Stimulated activated naive CD8-positive, alpha-beta T cell treated with anti-CD3 and anti-CD28 coated beads, Interleukin-15, Interleukin-2, amounts not matched to agents 100 U/mL and 50 U/mL, for 24 hours (primary cell): ENCODE measurements at regions not wholly inside any gene's neighbourhood (a gene's known extent, or its start where the extent isn't known, plus 50 kb on each side); places are given as distances from the start of the nearest gene placed in this dataset.

Source experiments
- ATAC-seq: fragments of 150-1000 bp; cut with Tn5 transposase; one replicate; pipeline ENCODE4 v1.10.0; 2021
- DNase-seq: peaks from one replicate; pipeline ENCODE4 v3.0.0; 2021

DNA sequence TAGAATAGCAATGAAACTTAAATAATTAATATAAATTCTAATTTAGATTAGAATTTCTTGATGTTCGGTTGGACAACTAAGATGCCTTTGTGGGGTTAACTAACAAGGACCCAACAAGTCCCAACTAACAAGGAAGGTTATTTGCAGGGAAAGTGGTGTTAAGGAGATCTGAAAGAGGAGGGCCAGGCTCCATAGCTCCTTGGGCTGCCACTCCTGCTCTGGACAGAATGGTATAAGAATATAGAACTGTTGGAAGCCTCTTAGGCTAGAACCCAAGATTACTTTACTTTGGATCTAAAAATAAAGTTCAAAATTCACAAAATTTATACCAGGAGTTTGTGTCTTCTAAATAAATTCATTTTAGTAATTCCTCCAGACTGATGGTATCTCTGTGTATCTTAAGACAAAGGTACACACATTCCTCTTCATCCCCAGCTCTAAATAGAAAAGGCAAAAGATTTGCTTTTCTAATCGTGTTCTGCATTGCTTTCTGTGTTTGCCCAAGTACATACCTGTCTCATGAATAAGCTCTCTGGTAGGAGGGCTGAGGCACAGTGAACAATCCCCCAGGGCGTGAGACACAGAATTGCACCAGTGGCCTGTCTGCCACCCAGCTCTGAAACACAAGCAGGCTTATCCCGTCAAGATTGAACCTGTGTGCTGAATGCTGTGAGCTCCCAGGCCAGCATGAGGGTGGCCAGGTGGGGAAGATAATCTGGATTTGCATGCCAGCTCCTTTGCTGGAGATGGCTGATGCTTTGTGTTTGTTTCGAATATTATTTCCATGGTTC, 176.0 kb downstream of the ACKR3 start:
- no peak for ATAC-seq
- DNase-seq: no peak

DNA sequence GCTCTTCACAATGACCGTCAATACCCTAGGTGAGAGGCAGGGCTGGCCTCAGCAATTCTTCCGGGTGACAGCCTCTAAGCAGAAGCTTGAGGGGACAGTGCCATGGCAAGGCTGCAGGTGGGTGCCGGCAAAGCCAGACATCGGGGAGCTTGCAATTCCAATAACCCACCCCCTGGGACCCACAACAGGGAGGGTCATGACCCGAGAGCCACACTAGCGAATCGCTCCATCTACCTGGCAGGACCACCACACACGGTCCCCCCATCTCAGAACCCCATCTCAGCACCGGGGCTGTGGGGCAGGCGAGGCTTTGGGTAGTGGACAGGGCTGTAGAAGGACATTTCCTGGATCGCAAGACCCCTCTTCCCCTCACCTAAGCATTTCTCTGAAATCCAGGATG, 177.2 kb downstream of the ACKR3 start:
- ATAC-seq (no peak), DNase-seq (no peak)

DNA sequence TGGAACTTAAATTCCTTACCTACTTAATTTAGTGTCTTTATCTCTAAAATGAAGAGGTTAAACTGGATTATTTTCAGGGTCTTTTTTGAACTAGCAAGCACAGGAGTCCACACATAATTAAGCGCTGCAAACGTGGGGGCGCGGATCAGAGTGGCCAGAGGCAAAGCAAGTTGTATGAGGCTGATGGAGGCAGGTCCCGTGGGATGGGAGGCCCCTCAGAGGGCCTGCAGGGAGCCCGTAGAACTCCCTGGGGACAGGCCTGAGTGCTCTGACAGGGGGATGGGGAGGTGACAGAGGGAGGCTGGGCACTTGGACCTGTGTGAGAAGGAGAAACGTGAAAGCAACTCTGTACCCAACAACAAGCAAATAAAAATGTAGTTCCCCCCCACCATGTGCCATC, 177.8 kb downstream of the ACKR3 start:
- no peak for ATAC-seq
- no peak for DNase-seq

DNA sequence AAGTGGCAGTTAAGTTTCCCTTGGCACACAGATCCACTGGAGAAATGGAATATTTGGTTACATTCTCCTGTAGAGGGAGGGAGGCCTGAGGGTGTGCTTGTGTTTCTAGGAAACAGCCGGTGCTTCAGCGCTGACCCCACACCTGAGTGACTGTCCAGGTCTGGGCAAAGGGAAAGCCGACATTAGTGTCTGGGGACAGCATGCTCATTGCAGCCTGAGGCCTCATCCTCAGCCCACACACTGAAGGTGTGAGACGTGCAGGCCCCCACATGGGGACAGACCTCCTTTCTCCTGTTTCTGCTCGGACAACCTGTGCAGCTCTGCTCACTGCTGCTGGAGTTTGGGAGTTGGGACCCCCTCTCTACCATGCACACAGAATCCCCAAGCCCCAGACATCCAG, 178.3 kb downstream of the ACKR3 start:
- DNase-seq: no peak
- ATAC-seq: no peak

DNA sequence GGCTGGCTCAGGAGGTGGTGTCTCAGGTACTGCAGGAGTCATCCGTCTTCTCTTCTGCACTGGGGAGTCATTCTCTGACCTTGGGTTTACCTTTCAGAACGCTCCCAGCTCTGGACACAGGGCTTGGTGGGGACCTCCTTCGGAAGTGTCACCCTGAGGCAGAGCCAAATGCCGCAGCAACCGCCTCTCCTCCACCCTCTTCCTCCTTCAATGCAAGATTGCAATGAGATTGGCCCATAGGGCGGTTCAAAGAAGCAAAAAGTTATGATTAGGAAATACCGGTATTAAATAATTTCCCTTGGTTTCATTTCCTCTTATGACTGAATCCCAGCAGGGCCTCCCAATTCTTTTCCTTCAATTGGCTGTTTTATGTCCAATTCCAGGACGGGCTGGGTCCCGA, 178.8 kb downstream of the ACKR3 start:
- ATAC-seq (no peak), DNase-seq (no peak)

DNA sequence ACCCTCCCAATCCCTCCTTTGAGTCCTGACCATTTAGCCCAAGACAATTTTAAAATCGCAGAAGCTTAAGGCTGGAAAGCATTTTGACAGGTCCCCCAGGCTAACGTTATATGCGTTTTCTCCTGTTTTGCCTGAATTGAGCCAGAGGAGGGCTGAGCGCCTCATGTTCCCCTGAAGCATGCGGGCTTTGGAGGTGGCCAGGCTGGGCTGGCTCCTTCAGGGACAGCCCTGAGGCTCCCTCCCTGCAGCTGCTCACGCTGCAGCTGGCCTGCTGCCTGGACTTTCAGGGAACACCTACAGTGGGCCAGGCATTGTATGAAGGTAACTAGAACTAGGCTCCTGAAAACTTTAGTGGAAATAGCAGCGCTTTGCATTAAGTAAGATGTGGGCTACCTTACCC, 179.2 kb downstream of the ACKR3 start:
- DNase-seq: no peak

DNA sequence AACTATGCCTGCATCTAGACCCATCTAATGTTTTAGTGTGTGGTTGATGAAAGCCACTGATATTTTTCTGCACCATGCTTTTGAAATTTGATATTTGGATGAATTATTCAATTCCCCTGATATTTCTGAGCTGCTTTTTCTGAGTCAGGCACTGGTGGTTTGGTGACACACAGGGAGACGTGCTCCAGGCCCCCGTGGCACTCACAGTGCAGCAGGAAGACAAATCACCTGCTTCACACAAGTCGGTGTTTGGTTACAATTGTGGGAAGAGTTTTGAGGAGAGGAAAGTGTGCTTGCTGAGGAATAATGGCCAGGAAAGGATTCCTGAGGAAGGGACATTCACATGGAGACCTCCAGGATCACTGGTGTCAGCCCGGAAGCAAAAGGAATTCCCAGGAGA, 179.7 kb downstream of the ACKR3 start:
- DNase-seq (no peak), ATAC-seq (no peak)

More for the DNA sequence above, 179.2 kb downstream of the ACKR3 start:
- ATAC-seq: no peak

DNA sequence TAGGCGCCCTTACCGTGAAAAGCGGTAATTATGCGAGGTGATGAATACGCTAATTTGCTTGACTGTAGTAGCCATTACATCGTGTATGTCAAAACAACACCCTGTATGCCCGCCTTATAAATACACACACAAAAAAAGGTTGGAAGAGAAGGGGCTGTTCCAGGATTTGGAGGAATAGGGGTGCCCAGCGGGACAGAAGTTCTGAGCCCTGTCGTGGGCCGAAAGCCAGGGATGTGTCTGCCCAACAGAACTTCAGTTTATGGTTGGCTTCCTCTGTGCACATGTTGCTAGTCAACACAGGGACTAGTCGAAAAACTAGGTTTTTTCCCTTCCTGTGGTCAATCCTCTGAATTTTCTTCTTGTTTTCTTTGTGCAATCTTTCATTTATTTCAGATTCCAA, 182.5 kb downstream of the ACKR3 start:
- DNase-seq (no peak), ATAC-seq (no peak)

DNA sequence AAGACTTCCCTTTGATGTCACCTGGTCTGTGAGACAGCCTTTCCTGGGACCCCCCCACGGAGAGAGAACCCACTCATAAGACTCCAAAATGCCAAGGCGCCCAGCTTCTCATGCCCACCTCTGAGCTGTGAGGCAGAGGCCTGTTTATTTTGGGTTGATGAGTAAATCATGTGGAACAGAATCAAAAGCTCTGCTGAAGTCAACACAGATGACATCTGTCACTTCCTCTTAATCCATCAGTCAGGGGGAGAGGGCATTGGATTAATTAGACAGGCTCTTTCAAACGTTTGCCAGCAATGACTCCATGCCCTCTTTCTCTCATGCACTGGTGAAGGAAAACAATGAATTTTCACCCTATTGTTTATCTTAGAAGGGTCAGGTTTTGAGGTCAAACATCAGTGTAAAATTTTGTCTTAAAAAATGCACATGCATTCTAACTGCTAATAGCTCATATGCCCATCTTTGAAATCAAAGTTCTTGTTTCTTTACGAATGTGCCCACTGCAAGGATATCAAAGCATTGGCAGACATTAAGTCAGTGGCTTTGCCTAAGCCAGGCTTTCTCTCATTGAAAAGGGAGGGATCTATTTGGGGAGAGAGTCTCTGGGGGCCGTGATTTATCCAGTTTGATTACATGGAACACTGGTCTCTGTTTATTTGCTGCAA, 184.1 kb downstream of the ACKR3 start:
- no peak for DNase-seq
- no peak for ATAC-seq

DNA sequence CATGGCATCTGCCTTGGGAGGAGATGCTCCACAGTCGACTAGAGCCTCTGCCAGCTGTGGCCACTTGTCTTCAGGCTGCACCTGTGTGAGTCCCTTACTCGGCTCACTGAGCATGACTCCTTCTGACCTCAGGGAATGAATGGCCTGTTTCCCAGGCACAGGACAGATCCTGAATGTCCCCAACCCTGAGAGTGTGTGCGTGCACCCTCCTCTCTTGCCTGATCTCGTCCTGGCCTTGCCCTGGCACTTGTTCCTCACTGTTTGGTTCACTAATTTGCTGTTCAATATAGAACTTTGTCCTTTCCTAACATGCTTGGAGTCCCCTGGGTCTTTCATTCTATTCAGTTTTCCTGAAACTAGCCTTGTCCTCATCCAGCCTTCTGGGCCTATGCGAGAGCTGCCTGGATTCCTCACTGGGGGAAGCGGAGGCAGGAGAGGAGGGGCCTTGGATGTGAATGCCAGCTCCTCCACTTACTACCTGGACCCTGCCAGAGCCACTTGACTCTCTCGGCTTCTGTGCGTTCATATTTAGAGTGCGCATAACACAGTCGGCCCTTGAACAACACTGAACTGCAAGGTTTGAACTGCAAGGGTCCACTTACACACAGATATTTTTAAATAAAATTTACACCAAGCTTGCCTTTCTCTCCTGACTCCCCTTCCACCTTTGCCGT, 184.8 kb downstream of the ACKR3 start:
- no peak for ATAC-seq

DNA sequence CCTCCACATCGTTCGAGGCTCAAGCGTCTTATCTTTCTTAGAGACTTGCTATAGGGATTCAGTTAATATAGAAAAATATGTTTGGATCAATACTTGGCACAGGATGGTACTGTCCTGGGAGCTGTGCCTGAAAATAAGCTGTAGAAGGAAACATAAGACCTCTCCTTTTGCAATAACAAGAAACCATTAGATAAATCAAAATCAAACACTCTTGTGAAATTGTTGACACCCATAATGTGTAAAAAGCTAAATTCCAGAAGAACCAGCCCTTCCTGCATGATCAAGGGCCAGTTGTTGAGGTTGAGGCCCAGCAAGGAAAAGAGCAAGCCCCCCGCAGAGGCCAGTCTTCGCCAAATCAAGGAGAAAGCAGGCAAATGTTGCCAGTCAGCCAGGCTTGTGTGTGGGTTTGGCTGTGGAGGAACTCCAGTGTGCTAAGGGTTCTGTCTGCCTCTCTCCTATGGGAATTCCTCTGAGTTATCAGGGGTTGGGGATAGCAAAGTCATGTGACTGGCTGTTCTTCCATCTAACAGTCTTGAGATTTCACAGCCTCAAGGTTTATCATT, 185.7 kb downstream of the ACKR3 start:
- ATAC-seq (no peak), DNase-seq (no peak)

More for the DNA sequence above, 184.8 kb downstream of the ACKR3 start:
- DNase-seq: no peak

DNA sequence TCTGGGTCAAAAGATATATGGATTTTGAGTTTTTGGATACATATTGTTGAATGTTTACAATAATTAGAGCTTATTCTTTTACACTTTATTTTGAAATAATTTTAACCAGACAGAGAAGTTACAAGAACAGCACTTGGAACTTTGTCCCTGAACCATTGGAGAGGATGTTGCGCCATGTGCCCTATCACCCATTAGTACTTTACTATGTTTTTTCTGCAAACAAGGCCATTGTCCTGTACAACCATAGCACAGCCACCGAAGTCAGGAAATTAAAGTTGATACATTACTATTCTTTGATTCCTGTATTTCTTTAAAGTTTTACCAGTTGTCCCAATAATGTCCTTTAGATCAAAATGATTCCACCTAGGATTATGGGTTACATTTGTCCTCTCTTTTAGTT, 188.8 kb downstream of the ACKR3 start:
- DNase-seq (no peak), ATAC-seq (no peak)

DNA sequence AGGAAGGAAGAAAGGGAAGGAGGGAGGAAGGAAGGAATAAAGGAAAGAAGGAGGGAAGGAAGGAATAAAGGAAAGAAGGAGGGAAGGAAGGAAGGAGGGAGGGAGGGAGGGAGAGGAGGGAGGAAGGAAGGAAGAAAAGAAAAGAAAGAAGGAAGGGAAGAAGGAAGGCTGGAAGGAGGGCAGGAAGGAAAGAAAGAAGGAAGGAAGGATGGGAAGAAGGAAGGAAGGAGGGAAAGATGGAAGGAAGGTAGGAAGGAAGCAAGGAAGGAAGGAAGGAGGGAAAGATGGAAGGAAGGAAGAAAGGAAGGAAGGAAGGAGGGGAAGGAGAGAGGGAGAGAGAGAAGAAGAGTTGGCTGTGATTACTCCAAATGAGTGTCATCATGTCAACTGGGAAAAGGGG, 190.6 kb downstream of the ACKR3 start:
- ATAC-seq: no peak
- DNase-seq: no peak

DNA sequence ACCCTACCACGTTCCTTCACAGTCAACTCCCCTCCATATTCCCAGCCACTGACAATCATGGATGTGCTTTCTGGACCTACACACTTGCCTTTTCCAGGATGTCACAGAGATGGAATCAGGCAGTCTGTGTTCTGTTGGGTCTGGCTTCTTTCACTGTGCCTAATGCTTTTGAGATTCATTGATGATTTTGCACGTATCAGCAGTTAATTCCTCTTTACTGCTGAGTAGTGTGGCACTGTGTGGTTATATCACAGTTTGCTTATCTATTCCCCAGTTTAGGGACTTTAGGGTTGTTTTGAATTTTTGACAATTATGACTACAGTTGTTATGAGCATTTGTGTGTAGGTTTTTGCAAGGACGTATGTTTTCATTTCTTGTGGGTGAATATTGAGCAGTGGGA, 191.7 kb downstream of the ACKR3 start:
- DNase-seq (no peak), ATAC-seq (no peak)

DNA sequence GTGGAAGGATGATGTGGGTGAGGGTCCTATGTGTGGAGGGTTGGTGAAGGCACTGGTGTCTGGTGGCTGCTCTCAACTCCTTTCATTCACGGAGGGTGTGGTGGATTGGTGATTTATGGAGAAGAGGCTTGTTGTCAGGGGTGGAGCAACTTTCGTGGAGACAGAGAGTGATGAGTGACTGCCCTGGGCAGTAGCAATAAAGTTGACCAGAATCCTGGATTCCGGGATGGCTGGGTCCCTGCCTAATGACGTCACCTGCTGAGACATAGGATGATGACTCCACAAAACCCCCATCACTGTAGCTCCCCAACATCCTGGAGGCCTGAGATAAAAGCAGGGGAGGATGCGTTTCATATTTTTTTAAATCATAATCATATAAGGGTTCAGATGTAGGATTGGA, 193.0 kb downstream of the ACKR3 start:
- ATAC-seq: no peak

DNA sequence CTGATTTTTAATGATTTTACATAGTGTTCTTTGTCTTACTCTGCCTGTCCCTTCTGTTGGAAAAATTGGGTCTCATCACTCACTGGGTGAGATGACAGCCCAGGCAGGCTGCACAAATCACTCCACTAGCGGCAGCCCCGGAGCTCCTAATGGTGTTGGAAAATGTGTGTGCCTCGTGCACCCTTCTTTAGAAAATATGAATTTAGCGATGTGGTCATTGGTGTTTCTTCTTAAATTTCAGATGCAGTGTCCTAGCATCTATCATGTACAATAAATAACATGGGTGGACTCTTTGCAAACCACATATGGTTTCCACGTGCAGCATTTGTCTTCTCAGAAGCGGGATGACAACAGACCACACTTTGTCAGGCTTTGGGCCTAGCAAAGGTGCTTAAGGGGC, 194.2 kb downstream of the ACKR3 start:
- no peak for ATAC-seq
- no peak for DNase-seq

More for the DNA sequence above, 193.0 kb downstream of the ACKR3 start:
- no peak for DNase-seq

DNA sequence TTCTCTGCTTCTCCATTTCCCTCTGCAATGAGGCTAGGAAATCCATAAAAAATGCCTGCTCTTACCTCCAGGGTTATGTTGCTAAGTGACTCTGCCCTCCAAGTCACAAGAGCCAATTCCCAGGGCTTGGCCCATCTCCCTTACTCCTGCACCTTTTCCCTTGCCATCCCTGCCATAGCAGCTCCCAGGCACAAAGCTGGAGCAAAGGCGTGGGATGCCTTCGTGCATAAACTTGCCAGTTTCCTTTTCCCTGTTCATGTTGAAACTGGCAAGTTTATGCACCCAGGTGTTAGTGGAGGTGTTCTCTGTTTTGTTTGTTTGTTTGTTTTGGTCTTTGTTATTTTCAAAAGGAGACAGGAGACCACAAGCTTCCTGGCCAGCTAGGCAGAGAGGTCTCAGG, 195.1 kb downstream of the ACKR3 start:
- ATAC-seq (no peak), DNase-seq (no peak)

DNA sequence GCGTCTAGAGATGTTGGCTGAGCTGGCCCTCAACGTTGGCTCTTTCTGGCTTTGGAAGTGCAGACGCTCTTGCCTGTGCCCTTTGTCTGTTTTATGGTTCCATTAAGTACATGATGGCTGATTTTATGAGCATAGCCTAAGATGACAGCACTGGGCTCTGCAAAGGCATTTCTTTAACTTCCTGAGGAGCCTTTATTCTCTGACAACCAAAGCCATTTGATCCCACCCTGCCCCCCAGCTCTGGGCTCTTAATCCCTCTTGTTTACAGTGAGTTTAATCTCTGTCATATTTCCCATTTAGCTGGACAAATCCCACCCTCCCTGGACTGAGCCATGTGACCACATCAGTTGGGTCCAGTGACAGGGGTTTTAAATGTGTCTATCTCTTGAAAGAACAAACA, 195.9 kb downstream of the ACKR3 start:
- ATAC-seq (no peak), DNase-seq (no peak)

DNA sequence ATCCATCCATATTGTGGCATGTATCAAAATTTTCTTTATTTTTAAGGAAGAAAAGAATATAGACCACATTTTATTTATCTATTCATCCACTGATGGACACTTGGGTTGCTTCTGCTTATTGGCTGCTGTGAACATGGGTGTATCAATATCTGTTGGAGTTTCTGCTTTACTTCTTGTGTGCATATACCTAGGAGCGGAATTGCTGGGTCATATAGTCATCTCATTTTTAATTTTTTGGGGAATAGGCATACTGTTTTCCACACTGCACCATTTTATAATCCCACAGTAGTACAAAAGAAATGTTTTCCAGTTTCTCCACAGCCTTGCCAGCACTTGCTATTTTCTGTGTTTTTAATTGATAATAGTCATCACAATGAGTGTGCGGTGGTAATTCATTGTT, 197.2 kb downstream of the ACKR3 start:
- ATAC-seq: no peak

DNA sequence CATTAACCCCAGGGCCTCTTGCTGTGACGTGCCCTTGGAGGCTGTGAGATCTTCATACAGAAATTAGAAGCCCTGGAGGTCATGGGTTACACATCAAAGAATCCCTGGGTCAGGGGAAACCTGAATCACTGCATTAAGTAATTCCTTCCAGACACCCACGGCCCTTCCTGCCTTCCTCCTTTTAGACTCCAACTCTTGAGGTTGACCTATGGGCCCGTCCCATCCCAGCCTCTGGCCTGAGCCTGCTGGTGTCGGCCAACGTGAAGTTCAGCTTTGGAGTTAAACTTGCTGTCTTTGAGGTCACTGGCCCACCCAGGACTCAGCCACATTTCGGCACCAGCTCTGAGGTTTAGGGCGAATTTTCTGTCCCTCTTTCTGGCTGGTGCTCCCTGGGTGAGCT, 198.3 kb downstream of the ACKR3 start:
- ATAC-seq: no peak
- no peak for DNase-seq

More for the DNA sequence above, 197.2 kb downstream of the ACKR3 start:
- DNase-seq: no peak

DNA sequence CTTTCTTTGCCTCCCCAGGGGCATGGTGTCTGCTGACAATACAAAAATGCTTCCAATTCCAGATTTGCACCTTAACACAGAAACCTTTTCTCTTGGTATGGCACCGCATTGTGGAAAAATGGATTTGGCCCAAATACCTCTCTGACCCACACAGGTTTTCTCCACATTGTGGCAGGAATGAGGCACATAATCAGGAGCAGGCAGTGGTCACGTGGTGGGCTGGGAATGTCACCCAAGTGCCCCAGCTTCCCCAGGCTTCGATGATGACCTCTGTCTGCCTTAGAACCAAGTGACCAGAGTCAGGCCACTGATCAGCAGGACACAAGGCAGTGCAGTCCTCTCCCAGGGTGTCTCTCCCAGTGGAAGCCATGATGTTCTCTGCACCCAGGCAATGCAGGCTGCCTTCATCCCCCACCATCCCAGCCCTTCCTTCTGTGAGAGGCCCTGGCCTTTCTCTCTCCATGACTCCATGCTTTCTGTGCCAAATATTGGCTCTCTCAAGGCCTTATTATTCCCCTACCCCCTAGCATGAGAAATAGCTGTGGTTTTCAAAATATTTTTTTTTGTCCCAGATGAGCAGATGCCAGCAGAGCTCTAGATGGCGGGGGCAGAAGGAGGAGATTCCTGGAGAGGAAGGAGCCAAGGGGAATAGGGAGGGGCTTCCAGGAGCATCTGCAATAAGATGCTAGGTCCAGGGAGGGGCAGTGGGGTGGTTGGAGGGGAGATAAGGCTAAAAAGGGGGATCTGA, 198.9 kb downstream of the ACKR3 start:
- ATAC-seq: no peak
- no peak for DNase-seq

DNA sequence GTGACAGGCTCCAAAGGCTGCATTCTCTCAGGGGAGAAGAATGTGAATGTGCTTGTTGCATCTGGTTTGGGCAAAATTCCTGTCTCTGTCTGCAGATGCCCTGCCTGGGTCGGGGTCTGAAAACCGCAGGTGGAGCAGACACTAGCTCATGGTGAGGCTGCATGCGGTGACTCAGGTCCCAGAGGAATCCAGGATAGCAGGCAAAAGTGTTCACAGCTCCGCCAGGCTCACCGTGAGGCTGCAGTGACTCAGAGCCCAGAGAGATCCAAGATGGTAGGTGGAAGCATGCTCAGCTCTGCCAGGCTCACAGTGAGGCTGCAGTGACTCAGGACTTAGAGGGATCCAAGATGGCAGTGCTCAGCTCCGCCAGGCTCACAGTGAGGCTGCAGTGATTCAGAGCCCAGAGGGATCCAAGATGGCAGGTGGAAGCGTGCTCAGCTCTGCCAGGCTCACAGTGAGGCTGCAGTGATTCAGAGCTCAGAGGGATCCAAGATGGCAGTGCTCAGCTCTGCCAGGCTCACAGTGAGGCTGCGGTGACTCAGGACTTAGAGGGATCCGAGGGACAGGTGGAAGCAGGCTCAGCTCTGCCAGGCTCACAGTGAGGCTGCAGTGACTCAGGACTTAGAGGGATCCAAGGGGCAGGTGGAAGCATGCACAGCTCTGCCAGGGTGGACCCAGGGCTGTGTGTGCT, 200.5 kb downstream of the ACKR3 start:
- ATAC-seq: no peak
- no peak for DNase-seq
